Central memory CD8-positive, alpha-beta T cell (primary cell): ENCODE measurements at regions not wholly inside any gene's neighbourhood (a gene's known extent, or its start where the extent isn't known, plus 50 kb on each side); places are given as distances from the start of the nearest gene placed in this dataset.

ENCODE experiments used
- ATAC-seq: fragments of 150-1000 bp; cut with Tn5 transposase; replicated peaks from 2 replicates; pipeline ENCODE4 v1.10.0; 2022; ENCODE audit warnings: mild to moderate bottlenecking, moderate FRiP score, moderate number of reproducible peaks; ENCODE audit not compliant: poor library complexity, severe bottlenecking; ENCODE audit errors: extremely low read depth
- DNase-seq, 2 donors: peaks; one replicate each; pipeline ENCODE4 v3.0.0; 2021; ENCODE audit warnings: low spot score in 2 of 2
- H3K27ac Mint-ChIP-seq: one replicate; pipeline ENCODE4 v1.8.0; 2022; ENCODE audit warnings: low read depth, mild to moderate bottlenecking, moderate library complexity, mixed read lengths
- H3K27me3 Mint-ChIP-seq: one replicate; pipeline ENCODE4 v1.8.0; 2022; ENCODE audit warnings: mixed read lengths
- H3K36me3 Mint-ChIP-seq: one replicate; pipeline ENCODE4 v1.8.0; 2022; ENCODE audit warnings: mild to moderate bottlenecking, moderate library complexity, mixed read lengths; ENCODE audit not compliant: insufficient read depth
- H3K4me1 Mint-ChIP-seq: one replicate; pipeline ENCODE4 v1.8.0; 2022; ENCODE audit warnings: mixed read lengths
- H3K4me3 Mint-ChIP-seq: one replicate; pipeline ENCODE4 v1.8.0; 2022; ENCODE audit warnings: mild to moderate bottlenecking, moderate library complexity, mixed read lengths
- H3K9me3 Mint-ChIP-seq: one replicate; pipeline ENCODE4 v1.8.0; 2022; ENCODE audit warnings: mixed read lengths

DNA sequence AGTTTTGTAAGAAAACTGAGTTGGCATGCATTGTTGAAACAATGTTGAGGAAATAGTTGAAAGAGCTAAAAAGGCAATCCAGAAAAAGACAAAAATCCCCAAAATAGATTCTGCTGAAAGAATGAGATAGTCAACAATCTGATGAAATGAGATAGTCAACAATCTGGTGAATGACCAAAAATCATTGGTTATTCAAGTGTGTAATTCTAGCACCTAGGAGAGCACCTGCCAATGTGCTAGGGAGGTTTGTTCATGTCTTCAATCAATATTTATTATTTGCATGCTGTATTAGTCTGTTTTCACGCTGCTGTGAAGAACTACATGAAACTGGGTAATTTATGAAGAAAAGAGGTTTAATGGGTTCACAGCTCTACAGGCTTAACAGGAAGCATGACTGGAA lies 307.1 kb upstream of the HSF2 start:
- Mint-ChIP-seq H3K36me3 (no peaks in the 10 kb centered on the region), H3K27ac (no peak overlapping the region), H3K4me3 (no peak overlapping the region), H3K4me1 (no peaks in the 10 kb centered on the region), H3K27me3 (no peaks in the 10 kb centered on the region), H3K9me3 (peaks cover 6% of the 10 kb centered on the region)
- no peak for ATAC-seq
- no peak for DNase-seq

DNA sequence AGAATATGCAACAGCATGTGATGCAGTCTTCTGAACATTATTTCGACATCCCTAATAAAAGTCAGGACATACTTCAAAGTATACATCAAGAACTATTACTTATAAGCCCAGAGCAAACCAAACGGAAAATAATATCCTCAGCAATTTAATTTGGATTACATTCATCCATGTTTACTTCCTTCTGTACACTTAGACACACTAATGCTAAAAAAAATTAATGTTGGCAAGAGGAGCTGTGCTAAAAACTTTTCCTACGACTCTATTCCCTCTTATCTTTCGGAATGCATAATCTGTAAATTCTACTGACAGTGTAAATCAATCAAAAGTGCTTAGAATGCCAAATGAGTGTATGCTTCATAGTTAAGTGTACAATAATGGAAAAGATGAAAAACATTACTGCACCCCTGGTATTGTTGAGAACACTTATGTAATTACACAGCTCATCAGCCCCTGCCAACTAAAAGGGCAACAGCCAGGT lies 301.2 kb upstream of the HSF2 start:
- Mint-ChIP-seq H3K4me1 (no peaks in the 10 kb centered on the region), H3K36me3 (no peaks in the 10 kb centered on the region)
- ATAC-seq = no peak

DNA sequence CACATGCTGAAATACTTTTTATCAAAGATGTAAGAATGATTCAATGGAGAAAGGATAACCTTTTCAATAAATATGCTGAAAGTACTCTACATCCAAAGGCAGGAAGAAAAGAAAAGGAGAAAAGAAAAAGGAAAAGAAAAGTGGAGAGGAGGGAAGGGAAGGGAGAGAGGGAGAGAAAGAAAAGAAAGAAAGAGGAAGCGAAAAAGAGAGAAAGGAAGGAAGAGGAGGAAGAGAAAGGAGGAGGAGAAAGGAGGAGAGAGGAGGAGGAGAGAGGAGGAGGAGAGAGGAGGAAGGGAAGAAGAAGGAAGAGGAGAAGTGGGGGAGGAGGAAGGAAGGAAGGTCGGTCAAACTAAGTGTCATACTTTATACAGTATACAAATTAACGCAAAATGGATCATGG lies 297.4 kb upstream of the HSF2 start:
- Mint-ChIP-seq H3K9me3 (peaks cover 6% of the 10 kb centered on the region), H3K4me1 (no peaks in the 10 kb centered on the region), H3K27me3 (no peaks in the 10 kb centered on the region), H3K27ac (no peak overlapping the region), H3K36me3 (no peaks in the 10 kb centered on the region), H3K4me3 (no peak overlapping the region)
- DNase-seq (no peak), ATAC-seq (no peak)

More for the DNA sequence above, 301.2 kb upstream of the HSF2 start:
- Mint-ChIP-seq H3K27me3 (no peaks in the 10 kb centered on the region), H3K27ac (no peak overlapping the region), H3K4me3 (no peak overlapping the region), H3K9me3 (peaks cover 6% of the 10 kb centered on the region)
- DNase-seq = no peak

DNA sequence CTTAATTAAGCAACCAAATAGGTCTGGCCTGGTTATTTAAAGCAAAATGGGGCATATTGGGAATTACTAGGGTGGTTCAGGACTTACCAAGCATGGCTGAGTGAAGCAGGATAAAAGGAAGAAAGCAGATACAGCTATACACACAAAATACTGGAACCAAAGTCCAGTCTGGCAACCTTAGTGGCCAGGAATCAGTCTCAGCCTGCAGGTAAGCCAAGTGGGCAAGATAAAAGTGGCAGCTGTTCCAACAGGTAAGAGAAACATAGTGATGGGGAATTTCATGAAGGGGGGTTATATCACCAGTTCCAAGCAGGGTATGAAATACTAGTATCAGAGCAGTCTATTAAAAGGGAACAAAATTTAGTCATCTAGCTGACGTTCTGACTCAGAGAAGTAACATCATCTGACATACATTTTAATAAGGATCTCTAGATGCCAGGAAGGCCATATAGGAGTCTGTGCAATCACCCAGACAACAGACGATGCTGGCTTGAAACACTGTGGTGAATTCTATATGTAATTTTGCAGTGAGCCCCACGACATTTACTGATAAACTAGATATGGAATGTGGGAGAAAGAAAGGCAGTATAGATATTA lies 292.1 kb upstream of the HSF2 start:
- Mint-ChIP-seq H3K27ac (no peak overlapping the region), H3K36me3 (no peaks in the 10 kb centered on the region), H3K27me3 (no peaks in the 10 kb centered on the region), H3K4me3 (no peak overlapping the region), H3K9me3 (peaks cover 6% of the 10 kb centered on the region), H3K4me1 (no peaks in the 10 kb centered on the region)
- no peak for DNase-seq
- ATAC-seq = no peak

DNA sequence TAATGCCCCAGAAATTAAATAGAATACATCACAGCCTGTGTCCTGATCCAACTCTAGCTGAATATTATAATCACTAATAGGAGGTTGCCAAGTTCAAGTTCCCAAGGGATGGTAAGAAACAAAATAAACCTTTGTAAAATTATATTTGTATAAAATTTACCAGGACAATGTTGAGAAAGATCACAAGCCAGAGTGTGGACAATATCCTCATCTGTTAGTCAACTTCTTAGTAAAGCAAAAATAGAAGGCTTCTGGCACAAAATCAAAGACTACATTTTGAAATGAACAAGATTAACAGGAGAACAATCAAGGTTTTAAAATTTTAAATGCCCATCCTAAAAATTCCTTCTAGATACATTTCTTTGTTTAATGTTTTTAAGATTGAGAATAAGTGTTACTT lies 290.4 kb upstream of the HSF2 start:
- DNase-seq (no peak), ATAC-seq (no peak)
- Mint-ChIP-seq H3K27ac (no peak overlapping the region), H3K36me3 (no peaks in the 10 kb centered on the region), H3K4me3 (no peak overlapping the region), H3K4me1 (no peaks in the 10 kb centered on the region), H3K27me3 (no peaks in the 10 kb centered on the region), H3K9me3 (peaks cover 6% of the 10 kb centered on the region)

DNA sequence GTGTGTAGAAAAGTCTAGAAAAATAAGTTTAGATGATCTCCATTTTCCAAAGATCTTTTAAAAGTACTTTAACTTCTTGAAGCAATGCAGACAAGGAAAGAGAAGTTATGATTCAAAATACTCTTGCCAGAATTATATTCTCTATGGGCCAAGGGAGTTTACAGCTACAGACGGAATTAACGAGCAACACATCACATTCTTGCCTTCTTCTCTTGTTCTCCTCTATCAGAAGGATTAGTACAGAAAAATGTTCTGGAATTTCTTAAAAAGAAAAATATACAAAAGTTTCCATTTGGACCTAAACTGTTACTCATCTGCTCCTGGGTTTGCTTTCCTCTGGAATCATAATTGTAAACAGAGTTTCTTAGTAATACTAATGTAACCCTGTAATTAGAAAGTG lies 284.7 kb upstream of the HSF2 start:
- no peaks in the 10 kb centered on the region for H3K36me3 Mint-ChIP-seq
- H3K27me3 Mint-ChIP-seq = no peaks in the 10 kb centered on the region
- H3K4me3 Mint-ChIP-seq = no peak overlapping the region
- H3K9me3 Mint-ChIP-seq = peaks cover 6% of the 10 kb centered on the region
- ATAC-seq (no peak), DNase-seq (no peak)
- no peaks in the 10 kb centered on the region for H3K4me1 Mint-ChIP-seq
- H3K27ac Mint-ChIP-seq = no peak overlapping the region

DNA sequence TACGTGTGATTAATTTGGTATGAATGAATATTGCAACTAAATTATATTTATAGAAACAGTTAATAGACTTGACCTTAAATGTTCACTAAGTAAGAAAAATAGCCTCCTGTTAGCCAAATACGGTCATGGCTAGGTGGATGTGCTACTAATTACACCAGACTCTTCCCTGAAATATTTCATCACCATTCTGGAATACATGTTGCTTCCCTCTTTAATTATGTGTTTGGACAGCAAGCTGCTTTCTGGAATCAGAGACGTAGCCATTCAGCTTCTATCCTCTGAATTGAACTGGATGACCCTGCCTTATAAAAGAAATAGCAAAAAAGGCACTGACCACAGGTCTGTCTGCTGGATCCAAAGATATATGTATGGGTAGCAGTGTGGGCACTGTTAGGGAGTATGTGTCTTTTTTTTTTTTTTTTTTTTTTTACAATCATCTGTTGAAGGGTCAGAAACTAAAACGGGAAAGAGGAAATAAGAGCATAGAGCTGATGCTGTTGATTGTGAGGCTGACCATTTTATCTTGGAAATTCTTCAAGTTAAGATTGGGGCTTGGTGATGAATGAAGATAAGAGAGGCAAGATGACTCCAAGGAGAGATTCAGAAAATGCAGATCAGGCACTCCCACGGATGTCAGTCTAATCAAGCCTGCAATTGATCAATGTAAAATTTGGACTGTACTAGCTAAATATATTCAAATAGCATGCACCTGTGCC lies 283.2 kb upstream of the HSF2 start:
- H3K9me3 Mint-ChIP-seq = peaks cover 2% of the 10 kb centered on the region
- no peak overlapping the region for H3K27ac Mint-ChIP-seq
- no peaks in the 10 kb centered on the region for H3K4me1 Mint-ChIP-seq
- H3K36me3 Mint-ChIP-seq = no peaks in the 10 kb centered on the region
- H3K27me3 Mint-ChIP-seq = no peaks in the 10 kb centered on the region
- no peak for ATAC-seq
- DNase-seq = no peak
- H3K4me3 Mint-ChIP-seq = no peak overlapping the region

DNA sequence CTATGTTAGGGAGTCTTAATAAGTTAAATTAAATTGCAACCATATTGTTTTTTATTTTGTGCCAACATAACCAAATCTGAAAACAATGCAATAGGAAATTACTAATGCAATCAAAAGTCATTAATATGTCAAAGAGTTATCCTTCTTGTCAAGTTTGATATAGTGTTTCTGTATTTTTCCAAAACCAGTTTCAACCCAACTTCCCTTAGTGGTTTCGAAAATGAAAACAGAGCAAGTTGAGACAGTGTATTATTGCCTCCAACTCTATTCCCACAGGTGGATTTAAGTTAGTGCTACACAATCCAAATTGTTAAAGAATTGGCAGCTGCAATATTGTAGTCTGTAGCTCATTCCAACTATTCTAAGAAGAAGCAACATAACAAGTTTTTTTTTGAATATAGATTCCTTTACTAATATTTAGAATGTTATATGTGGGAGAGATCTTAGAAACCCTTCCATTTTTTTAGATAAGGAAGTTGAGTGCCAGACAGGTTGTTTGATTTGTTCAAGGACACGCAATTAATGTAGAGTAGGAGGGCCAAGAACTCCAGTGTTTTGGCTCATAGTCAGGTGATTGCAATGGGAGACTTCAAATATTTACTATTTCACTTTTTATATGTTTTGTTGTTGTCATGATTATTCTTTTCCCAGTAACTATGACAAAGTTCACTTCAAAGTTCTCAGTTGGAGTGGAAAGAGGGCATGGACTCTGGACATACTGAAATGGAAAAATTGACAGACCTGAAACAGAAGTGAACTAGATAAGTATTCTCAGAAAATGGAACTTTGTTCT lies 282.4 kb upstream of the HSF2 start:
- Mint-ChIP-seq H3K4me3 (no peak overlapping the region), H3K36me3 (no peaks in the 10 kb centered on the region), H3K9me3 (no peaks in the 10 kb centered on the region), H3K27ac (no peak overlapping the region), H3K27me3 (no peaks in the 10 kb centered on the region), H3K4me1 (no peaks in the 10 kb centered on the region)
- no peak for ATAC-seq
- no peak for DNase-seq

DNA sequence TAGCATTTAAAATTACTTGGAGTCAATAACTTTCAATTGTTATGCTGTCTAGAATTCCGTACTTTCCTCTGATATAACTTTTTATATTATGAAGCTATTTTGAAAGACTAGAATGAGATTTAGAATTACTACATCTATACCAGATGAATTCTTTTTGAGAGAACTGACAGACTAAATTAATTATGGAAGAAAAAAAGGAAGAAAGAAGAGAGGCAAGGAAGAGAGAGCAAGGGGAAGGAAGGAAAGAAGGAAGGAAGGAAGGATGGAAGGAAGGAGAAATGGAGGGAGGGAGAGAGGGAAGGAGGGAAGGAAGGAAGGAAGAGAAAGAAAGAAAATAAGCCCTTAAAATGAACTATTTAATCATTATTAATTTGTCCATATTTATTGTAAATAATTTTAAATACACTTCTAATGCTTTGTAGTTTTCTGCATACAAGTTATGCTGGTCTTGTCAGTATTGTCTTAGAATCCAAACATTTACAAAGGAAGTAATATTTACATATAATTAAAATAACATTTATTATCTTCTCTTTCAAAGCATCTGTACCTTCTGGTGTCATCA lies 280.4 kb upstream of the HSF2 start:
- H3K36me3 Mint-ChIP-seq = no peaks in the 10 kb centered on the region
- H3K4me3 Mint-ChIP-seq = no peak overlapping the region
- H3K27me3 Mint-ChIP-seq = no peaks in the 10 kb centered on the region
- no peak overlapping the region for H3K27ac Mint-ChIP-seq
- no peaks in the 10 kb centered on the region for H3K9me3 Mint-ChIP-seq
- DNase-seq (no peak), ATAC-seq (no peak)
- no peaks in the 10 kb centered on the region for H3K4me1 Mint-ChIP-seq

DNA sequence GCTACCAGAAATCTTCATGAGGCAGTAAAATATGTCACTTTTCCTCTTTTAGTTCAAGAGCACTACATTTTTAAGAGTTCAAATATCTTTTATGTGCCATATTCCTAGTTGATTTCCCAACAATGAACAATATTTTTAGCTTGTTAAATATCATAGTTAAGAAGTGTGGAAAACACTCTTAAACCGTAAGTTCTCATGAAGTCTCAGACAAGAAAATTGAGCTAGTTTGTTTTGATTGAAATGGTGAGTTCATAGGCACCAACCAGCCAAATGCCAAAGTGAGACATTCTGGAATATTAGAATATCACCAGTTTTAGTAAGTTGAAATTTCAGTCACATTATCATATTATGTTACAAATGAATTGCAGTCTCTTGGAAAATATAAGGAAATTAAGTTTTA lies 277.2 kb upstream of the HSF2 start:
- ATAC-seq (no peak), DNase-seq (no peak)
- no peaks in the 10 kb centered on the region for H3K27me3 Mint-ChIP-seq
- H3K9me3 Mint-ChIP-seq = peaks cover 4% of the 10 kb centered on the region
- no peak overlapping the region for H3K27ac Mint-ChIP-seq
- no peaks in the 10 kb centered on the region for H3K4me1 Mint-ChIP-seq
- H3K36me3 Mint-ChIP-seq = no peaks in the 10 kb centered on the region
- H3K4me3 Mint-ChIP-seq = no peak overlapping the region

DNA sequence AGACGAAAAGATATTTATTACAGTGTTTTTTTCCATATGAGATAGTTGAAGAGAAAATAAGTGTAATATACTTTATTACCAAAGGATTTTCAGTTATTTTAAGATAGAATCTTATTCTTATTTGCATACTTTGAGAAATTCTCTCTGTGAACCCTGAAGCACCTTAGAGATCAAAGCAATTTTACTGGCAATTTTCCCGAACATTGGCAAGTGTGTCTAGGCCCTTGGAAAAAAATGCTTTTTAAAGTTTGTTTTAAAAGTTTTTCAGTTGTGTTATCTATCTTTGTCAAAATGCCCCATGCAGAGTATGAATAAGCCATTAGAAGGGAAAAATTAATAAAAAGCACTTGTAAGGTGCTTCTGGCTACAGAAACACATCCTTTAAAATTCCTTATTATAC lies 276.8 kb upstream of the HSF2 start:
- Mint-ChIP-seq H3K4me3 (no peak overlapping the region), H3K9me3 (peaks cover 9% of the 10 kb centered on the region), H3K27ac (no peak overlapping the region), H3K4me1 (no peaks in the 10 kb centered on the region), H3K36me3 (no peaks in the 10 kb centered on the region), H3K27me3 (no peaks in the 10 kb centered on the region)
- DNase-seq (no peak), ATAC-seq (no peak)

DNA sequence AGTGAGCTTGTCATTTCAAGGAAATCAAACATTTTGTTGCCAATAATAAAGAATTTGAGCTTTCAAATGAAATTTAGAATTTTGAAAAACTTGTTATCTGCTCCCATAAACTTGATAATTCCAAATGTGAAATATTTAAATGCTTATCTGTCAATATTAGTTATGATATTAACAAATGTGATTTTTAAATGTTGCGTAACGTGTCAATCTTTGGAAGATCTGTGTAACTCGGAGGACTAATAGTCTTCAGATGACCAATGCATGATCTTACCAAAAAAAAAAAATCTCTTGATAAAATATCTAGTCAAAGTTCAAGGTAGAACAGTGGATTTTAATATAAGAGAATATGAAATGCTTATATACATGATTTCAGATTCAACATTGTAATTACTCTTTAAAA lies 274.5 kb upstream of the HSF2 start:
- peaks cover 9% of the 10 kb centered on the region for H3K9me3 Mint-ChIP-seq
- no peak for DNase-seq
- H3K4me3 Mint-ChIP-seq = no peak overlapping the region
- no peaks in the 10 kb centered on the region for H3K36me3 Mint-ChIP-seq
- ATAC-seq = no peak
- H3K27ac Mint-ChIP-seq = no peak overlapping the region
- H3K27me3 Mint-ChIP-seq = no peaks in the 10 kb centered on the region
- no peaks in the 10 kb centered on the region for H3K4me1 Mint-ChIP-seq

DNA sequence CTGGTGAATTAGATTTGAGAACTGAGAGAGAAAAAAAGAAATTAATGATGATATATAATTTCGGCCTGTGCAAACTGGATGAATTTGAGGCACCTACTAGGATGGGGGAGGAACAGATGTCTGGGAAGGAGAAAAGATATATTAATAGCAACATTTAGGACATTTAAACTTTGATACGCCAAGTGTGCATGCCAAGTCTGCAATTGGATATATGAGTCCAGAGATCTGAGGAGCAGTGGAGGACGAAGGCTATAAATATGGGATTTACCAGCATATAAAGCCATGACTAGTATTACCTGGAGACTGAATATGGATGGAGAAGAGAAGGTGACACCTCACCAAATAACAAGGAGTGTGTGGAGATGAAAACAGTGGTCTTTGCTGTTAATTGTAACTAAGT lies 272.6 kb upstream of the HSF2 start:
- Mint-ChIP-seq H3K27ac (no peak overlapping the region), H3K9me3 (peaks cover 9% of the 10 kb centered on the region), H3K36me3 (no peaks in the 10 kb centered on the region), H3K4me1 (no peaks in the 10 kb centered on the region), H3K4me3 (no peak overlapping the region), H3K27me3 (no peaks in the 10 kb centered on the region)
- ATAC-seq = no peak
- DNase-seq = no peak
